H1 (cell line): ENCODE measurements at regions not wholly inside any gene's neighbourhood (a gene's known extent, or its start where the extent isn't known, plus 50 kb on each side); places are given as distances from the start of the nearest gene placed in this dataset.

Source experiments
- CTCF ChIA-PET: fragments of 300-600 bp; sonication (Branson Sonifier 250); formaldehyde crosslinking; loops from one replicate; lab custom pipeline; 2021; ENCODE audit not compliant: partially characterized antibody; lab: Charles Lee
- POLR2A ChIA-PET: fragments of 300-600 bp; sonication (Branson Sonifier 250); formaldehyde crosslinking; loops from one replicate; lab custom pipeline; 2021; ENCODE audit warnings: inconsistent platforms; ENCODE audit not compliant: partially characterized antibody; lab: Charles Lee
- DNase-seq, 2 experiments: peaks; one replicate each; pipeline versions ENCODE4 v3.0.0 to v3.0.0-alpha.2; 2010 to 2022; ENCODE audit warnings: low spot score in 2 of 2, low read depth in 1 of 2, mixed read lengths in 1 of 2
- FAIRE-seq: peaks from 2 replicates; lab custom pipeline; 2011; peaks lifted over from hg19 to GRCh38; lab: Jason Lieb, UNC
- H2AFZ ChIP-seq: 2 replicates; pipeline ENCODE4 v1.8.1; 2012; ENCODE audit warnings: low read length, inconsistent platforms
- H2AK5ac ChIP-seq: 2 replicates; pipeline ENCODE4 v1.6.1; 2013; ENCODE audit warnings: low read depth, low read length
- H2BK120ac ChIP-seq: replicated peaks from 2 replicates; pipeline ENCODE3; 2013; ENCODE audit warnings: low read depth, low read length, inconsistent platforms
- H2BK12ac ChIP-seq: 2 replicates; pipeline ENCODE4 v1.6.1; 2013; ENCODE audit warnings: low read depth, low read length
- H2BK15ac ChIP-seq: 2 replicates; pipeline ENCODE4 v1.6.1; 2013; ENCODE audit warnings: low read length
- H2BK20ac ChIP-seq: 2 replicates; pipeline ENCODE4 v1.6.1; 2013; ENCODE audit warnings: low read length
- H2BK5ac ChIP-seq: 2 replicates; pipeline ENCODE4 v1.6.1; 2013; ENCODE audit warnings: low read depth, low read length
- H3K14ac ChIP-seq: 2 replicates; pipeline ENCODE4 v1.6.1; 2013; ENCODE audit warnings: inconsistent platforms; ENCODE audit not compliant: insufficient read length
- H3K18ac ChIP-seq: 2 replicates; pipeline ENCODE4 v1.6.1; 2013; ENCODE audit warnings: low read length; ENCODE audit errors: extremely low read depth
- H3K23ac ChIP-seq: 2 replicates; pipeline ENCODE4 v1.6.1; 2013; ENCODE audit warnings: inconsistent platforms; ENCODE audit not compliant: insufficient read length
- H3K23me2 ChIP-seq: 2 replicates; pipeline ENCODE4 v1.6.1; 2013; ENCODE audit warnings: low read depth, low read length
- H3K27ac ChIP-seq: 2 replicates; pipeline ENCODE4 v1.6.1; 2011; ENCODE audit warnings: low read depth, low read length, inconsistent platforms
- H3K27me3 ChIP-seq, 4 experiments: replicated peaks in 1 of 4; 1 replicate in 1 of 4; 2 replicates in 3 of 4; pipeline versions ENCODE4 v1.6.1 to v1.8.1; 2011 to 2013; ENCODE audit warnings: low read length in 3 of 4, mild to moderate bottlenecking in 3 of 4, inconsistent platforms in 2 of 4, mixed read lengths in 2 of 4, moderate library complexity in 1 of 4; ENCODE audit not compliant: control insufficient read depth in 3 of 4, insufficient read depth in 3 of 4; ENCODE audit errors: extremely low read depth in 1 of 4
- H3K36me3 ChIP-seq, 4 experiments: 2 replicates each; pipeline versions ENCODE4 v1.6.1 to v1.8.1; 2011 to 2013; ENCODE audit warnings: mild to moderate bottlenecking in 4 of 4, low read length in 3 of 4, moderate library complexity in 2 of 4, control low read depth in 1 of 4, inconsistent platforms in 1 of 4; ENCODE audit not compliant: insufficient read depth in 4 of 4, control insufficient read depth in 2 of 4
- H3K4ac ChIP-seq: replicated peaks from 2 replicates; pipeline ENCODE3; 2013; ENCODE audit warnings: low read length, low read depth, mixed read lengths, inconsistent platforms; ENCODE audit not compliant: insufficient read length
- H3K4me1 ChIP-seq, 4 experiments: replicated peaks in 1 of 4; 1 replicate in 1 of 4; 2 replicates in 3 of 4; pipeline versions ENCODE4 v1.6.1 to v1.8.1; 2011 to 2013; ENCODE audit warnings: low read length in 3 of 4, inconsistent platforms in 2 of 4, mixed read lengths in 1 of 4; ENCODE audit not compliant: insufficient read depth in 4 of 4, control insufficient read depth in 3 of 4
- H3K4me2 ChIP-seq, 2 experiments: 2 replicates each; pipeline versions ENCODE4 v1.6.1 to v1.8.1; 2011 to 2013; ENCODE audit warnings: low read depth in 2 of 2, low read length in 2 of 2, control low read depth in 1 of 2, inconsistent platforms in 1 of 2, mild to moderate bottlenecking in 1 of 2; ENCODE audit not compliant: insufficient read depth in 1 of 2
- H3K4me3 ChIP-seq, 4 experiments: fragments of 200-600, 300-600 bp in 1 of 4; sonication (generic), shearing (Covaris generic), sonication (Bioruptor Twin) in 1 of 4; 2 replicates each; pipeline versions ENCODE4 v1.5.1 to v1.8.1; 2011 to 2016; ENCODE audit warnings: low read length in 4 of 4, low read depth in 3 of 4, control low read depth in 2 of 4, inconsistent platforms in 2 of 4, mild to moderate bottlenecking in 2 of 4, mixed read lengths in 1 of 4, moderate library complexity in 1 of 4; ENCODE audit not compliant: insufficient read depth in 2 of 4; ENCODE audit errors: extremely low read depth in 1 of 4
- H3K56ac ChIP-seq: replicated peaks from 2 replicates; pipeline ENCODE3; 2013; ENCODE audit warnings: low read depth, mild to moderate bottlenecking, mixed read lengths, low read length, inconsistent platforms; ENCODE audit not compliant: insufficient read length
- H3K79me1 ChIP-seq: 2 replicates; pipeline ENCODE4 v1.6.1; 2013; ENCODE audit warnings: low read depth, low read length, control low read depth
- H3K79me2 ChIP-seq, 2 experiments: 2 replicates each; pipeline versions ENCODE4 v1.6.1 to v1.8.1; 2012 to 2013; ENCODE audit warnings: low read length in 2 of 2, mild to moderate bottlenecking in 2 of 2, inconsistent platforms in 1 of 2; ENCODE audit not compliant: insufficient read depth in 2 of 2, control insufficient read depth in 1 of 2
- H3K9ac ChIP-seq, 4 experiments: replicated peaks in 1 of 4; 1 replicate in 1 of 4; 2 replicates in 3 of 4; pipeline versions ENCODE4 v1.6.1 to v1.8.1; 2011 to 2013; ENCODE audit warnings: low read depth in 3 of 4, low read length in 3 of 4, control low read depth in 2 of 4, mild to moderate bottlenecking in 2 of 4, moderate library complexity in 2 of 4, inconsistent platforms in 1 of 4; ENCODE audit errors: extremely low read depth in 1 of 4
- H3K9me3 ChIP-seq, 2 experiments: 2 replicates each; pipeline versions ENCODE4 v1.6.1 to v1.8.1; 2012 to 2013; ENCODE audit warnings: mild to moderate bottlenecking in 2 of 2, moderate library complexity in 2 of 2, control low read depth in 1 of 2, inconsistent platforms in 1 of 2, low read depth in 1 of 2, low read length in 1 of 2, mixed read lengths in 1 of 2; ENCODE audit not compliant: insufficient read depth in 2 of 2
- H4K20me1 ChIP-seq, 2 experiments: replicated peaks in 1 of 2; 2 replicates each; pipeline versions ENCODE3 to v1.8.1; 2011 to 2013; ENCODE audit warnings: inconsistent platforms in 2 of 2, low read length in 2 of 2, mild to moderate bottlenecking in 1 of 2; ENCODE audit not compliant: insufficient read depth in 2 of 2, control insufficient read depth in 1 of 2
- H4K5ac ChIP-seq: 2 replicates; pipeline ENCODE4 v1.6.1; 2013; ENCODE audit warnings: low read length, low read depth, mixed read lengths, inconsistent platforms; ENCODE audit not compliant: insufficient read length
- H4K8ac ChIP-seq: 2 replicates; pipeline ENCODE4 v1.8.0; 2013; ENCODE audit warnings: mild to moderate bottlenecking, moderate library complexity, low read length, inconsistent platforms; ENCODE audit not compliant: insufficient read depth; ENCODE audit errors: extremely low read depth
- H4K91ac ChIP-seq: replicated peaks from 2 replicates; pipeline ENCODE3; 2013; ENCODE audit warnings: low read length, mixed read lengths, inconsistent platforms; ENCODE audit not compliant: insufficient read length
- BRCA1 ChIP-seq: IDR thresholded peaks from 2 replicates; pipeline ENCODE4 v1.6.1; 2012; ENCODE audit warnings: low read depth, low read length, improper control_type of control experiment
- CBX8 ChIP-seq: fragments of 300-800, 300-1000 bp; sonication (generic); IDR thresholded peaks from 2 replicates; pipeline ENCODE4 v1.7.1; 2016; ENCODE audit warnings: low read depth, low read length, borderline replicate concordance
- CHD2 ChIP-seq: IDR thresholded peaks from 2 replicates; pipeline ENCODE4 v1.6.1; 2012; ENCODE audit warnings: low read length, improper control_type of control experiment
- GABPA ChIP-seq: IDR thresholded peaks from 2 replicates; pipeline ENCODE4 v1.6.1; 2011; ENCODE audit warnings: mild to moderate bottlenecking, low read length, moderate library complexity, borderline replicate concordance; ENCODE audit not compliant: insufficient read depth
- HDAC6 ChIP-seq: IDR thresholded peaks from one replicate; pipeline ENCODE4 v1.7.1; 2012; ENCODE audit warnings: low read depth, mild to moderate bottlenecking, inconsistent platforms, low read length, moderate library complexity
- KDM1A ChIP-seq: fragments of 200-600, 300-600 bp; sonication (generic); IDR thresholded peaks from 2 replicates; pipeline ENCODE4 v1.7.1; 2016; ENCODE audit warnings: mild to moderate bottlenecking, low read length, borderline replicate concordance
- KDM4A ChIP-seq: IDR thresholded peaks from one replicate; pipeline ENCODE4 v1.7.1; 2012; ENCODE audit warnings: low read depth, mild to moderate bottlenecking, moderate library complexity, low read length, inconsistent platforms; ENCODE audit not compliant: severe bottlenecking
- KDM5A ChIP-seq: fragments of 200-600 bp; IDR thresholded peaks from 2 replicates; pipeline ENCODE4 v1.7.1; 2012; ENCODE audit warnings: mild to moderate bottlenecking, low read length, inconsistent platforms, mixed read lengths
- NANOG ChIP-seq: IDR thresholded peaks from 2 replicates; pipeline ENCODE4 v1.6.1; 2011; ENCODE audit warnings: low read length, low read depth, mild to moderate bottlenecking, inconsistent platforms; ENCODE audit not compliant: insufficient read depth, poor library complexity, severe bottlenecking
- NRF1 ChIP-seq: IDR thresholded peaks from 2 replicates; pipeline ENCODE4 v1.6.1; 2011; ENCODE audit warnings: mild to moderate bottlenecking, low read depth, low read length, improper control_type of control experiment
- POLR2A ChIP-seq, 2 experiments: IDR thresholded peaks; 1 replicate in 1 of 2; 2 replicates in 1 of 2; pipeline ENCODE4 v1.6.1; 2011; ENCODE audit warnings: low read depth in 2 of 2, low read length in 2 of 2, mild to moderate bottlenecking in 2 of 2; ENCODE audit errors: control extremely low read depth in 1 of 2
- SUZ12 ChIP-seq: fragments of 200-600 bp; sonication (generic); IDR thresholded peaks from 2 replicates; pipeline ENCODE4 v1.6.1; 2012; ENCODE audit warnings: mild to moderate bottlenecking, inconsistent platforms, low read length, moderate library complexity, mixed read lengths
- WGBS, 2 experiments: shearing (Covaris generic) in 1 of 2; methylation state at CpG; one replicate each; pipeline versions ENCODE4 v1.1.6 to v1.1.7; 2013 to 2015; ENCODE audit warnings: low lambda C conversion rate in 2 of 2, mixed read lengths in 2 of 2, inconsistent platforms in 1 of 2, low coverage in 1 of 2, missing lambda C conversion rate in 1 of 2; ENCODE audit not compliant: insufficient replicate concordance in 2 of 2, insufficient coverage in 1 of 2, insufficient read length in 1 of 2; ENCODE audit errors: extremely low coverage in 1 of 2, missing lambda C conversion rate in 1 of 2; 5-methylcytosine and 5-hydroxymethylcytosine counted together
- TF ChIP-seq, protein P1 (sequence below), 3 experiments: IDR thresholded peaks; 1 replicate in 2 of 3; 2 replicates in 1 of 3; pipeline versions ENCODE4 v1.5.1 to v1.6.1; 2011; ENCODE audit warnings: low read length in 3 of 3, mild to moderate bottlenecking in 3 of 3, inconsistent platforms in 2 of 3, low read depth in 1 of 3, moderate library complexity in 1 of 3; ENCODE audit not compliant: insufficient read depth in 1 of 3; ENCODE audit errors: control extremely low read depth in 1 of 3

DNA sequence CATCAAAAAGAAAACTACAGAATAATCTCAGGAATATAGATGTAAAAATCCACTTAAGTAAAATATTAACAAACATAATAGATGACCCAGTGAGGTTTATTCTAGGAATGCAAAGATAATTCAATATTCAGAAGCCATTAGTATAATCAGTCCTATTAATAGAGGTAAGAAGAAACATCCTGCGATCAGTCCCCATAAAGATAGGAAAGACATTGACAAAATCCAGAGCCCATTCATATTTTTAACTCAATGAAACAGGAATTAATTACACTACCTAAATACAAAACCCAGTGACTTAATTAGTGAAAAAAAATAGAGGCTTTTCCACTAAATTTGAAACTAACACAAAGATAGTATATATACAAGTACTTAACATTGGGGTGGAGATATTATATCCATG lies 321.4 kb upstream of the INTU start:
- DNase-seq: no peak
- Histone ChIP-seq H3K27ac (no peak overlapping the region), H3K9me3 (peaks cover 0 to 8% of the 10 kb centered on the region in 2 experiments; a peak in 2 of 4 replicates), H3K79me2 (no peaks in the 10 kb centered on the region), H2BK20ac (no peak overlapping the region), H3K27me3 (no peaks in the 10 kb centered on the region), H4K5ac (no peak overlapping the region), H2AK5ac (no peak overlapping the region), H4K20me1 (no peaks in the 10 kb centered on the region), H3K18ac (no peak overlapping the region), H4K91ac (no peak overlapping the region), H2BK15ac (no peak overlapping the region), H3K14ac (no peak overlapping the region), H3K4me2 (no peak overlapping the region), H2BK12ac (no peak overlapping the region), H2BK5ac (no peak overlapping the region), H3K79me1 (no peaks in the 10 kb centered on the region), H3K4ac (no peak overlapping the region), H3K4me3 (no peak overlapping the region), H3K23me2 (no peaks in the 10 kb centered on the region), H2AFZ (no peak overlapping the region), H3K4me1 (peaks cover 0 to 3% (median 0%) of the 10 kb centered on the region in 4 experiments; a peak in 1 of 7 replicates), H3K23ac (no peak overlapping the region), H3K56ac (no peak overlapping the region), H3K9ac (no peak overlapping the region), H4K8ac (no peak overlapping the region), H2BK120ac (no peak overlapping the region), H3K36me3 (no peaks in the 10 kb centered on the region)
- 94% methylated on average over 1 of the region's 1 CpG; no CpG with 5 or more reads in 1 of the 2 experiments for WGBS, 2 experiments
- TF ChIP-seq SUZ12: no peak
- no peak for TF ChIP-seq CHD2
- TF ChIP-seq KDM1A: no peak
- TF ChIP-seq POLR2A (IDR thresholded peaks at IDR 0.05; ENCODE audit: control extremely low read depth in 1 of 2, low read depth in 2 of 2, low read length in 2 of 2): no peak
- no peak for TF ChIP-seq CBX8
- TF ChIP-seq KDM4A: no peak
- no peak for TF ChIP-seq NANOG
- TF ChIP-seq, protein P1, sequence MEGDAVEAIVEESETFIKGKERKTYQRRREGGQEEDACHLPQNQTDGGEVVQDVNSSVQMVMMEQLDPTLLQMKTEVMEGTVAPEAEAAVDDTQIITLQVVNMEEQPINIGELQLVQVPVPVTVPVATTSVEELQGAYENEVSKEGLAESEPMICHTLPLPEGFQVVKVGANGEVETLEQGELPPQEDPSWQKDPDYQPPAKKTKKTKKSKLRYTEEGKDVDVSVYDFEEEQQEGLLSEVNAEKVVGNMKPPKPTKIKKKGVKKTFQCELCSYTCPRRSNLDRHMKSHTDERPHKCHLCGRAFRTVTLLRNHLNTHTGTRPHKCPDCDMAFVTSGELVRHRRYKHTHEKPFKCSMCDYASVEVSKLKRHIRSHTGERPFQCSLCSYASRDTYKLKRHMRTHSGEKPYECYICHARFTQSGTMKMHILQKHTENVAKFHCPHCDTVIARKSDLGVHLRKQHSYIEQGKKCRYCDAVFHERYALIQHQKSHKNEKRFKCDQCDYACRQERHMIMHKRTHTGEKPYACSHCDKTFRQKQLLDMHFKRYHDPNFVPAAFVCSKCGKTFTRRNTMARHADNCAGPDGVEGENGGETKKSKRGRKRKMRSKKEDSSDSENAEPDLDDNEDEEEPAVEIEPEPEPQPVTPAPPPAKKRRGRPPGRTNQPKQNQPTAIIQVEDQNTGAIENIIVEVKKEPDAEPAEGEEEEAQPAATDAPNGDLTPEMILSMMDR (IDR thresholded peaks at IDR 0.05; ENCODE audit: control extremely low read depth in 1 of 3, insufficient read depth in 1 of 3, low read depth in 1 of 3, low read length in 3 of 3): no peak
- TF ChIP-seq NRF1: no peak
- TF ChIP-seq GABPA: no peak
- TF ChIP-seq BRCA1: no peak
- TF ChIP-seq KDM5A: no peak
- TF ChIP-seq HDAC6: no peak
- no peak for FAIRE-seq
- ChIA-PET POLR2A (no interaction called here), CTCF (no interaction called here)
